Heart left ventricle (tissue), 13 donors: ENCODE measurements at regions not wholly inside any gene's neighbourhood (a gene's known extent, or its start where the extent isn't known, plus 50 kb on each side); places are given as distances from the start of the nearest gene placed in this dataset.

Experiments
- CTCF ChIP-seq, 12 donors: fragments of 200-600 bp; sonication (generic) in 4 of 12; IDR thresholded peaks; one replicate each; pipeline versions ENCODE4 v1.5.0 to v1.8.0; 2018 to 2022; ENCODE audit warnings: antibody characterized with exemption in 12 of 12, mild to moderate bottlenecking in 5 of 12
- POLR2A ChIP-seq, 2 donors: fragments of 450-650 bp; IDR thresholded peaks; one replicate each; pipeline ENCODE4 v1.6.1; 2017; ENCODE audit warnings: antibody characterized with exemption in 2 of 2, mild to moderate bottlenecking in 2 of 2, moderate library complexity in 2 of 2
- donor health status: ischemic (EF 13 %, LVEDD 7.1; RV severe dilation, severe dysfunction).
- donor health status: DM: no; HTN: yes; CAD: no.
- donor health status: DM: no; HTN: no; CAD: no.
- donor health status: ischemic (EF 25% LVEDD 6.9; RV normal size, moderate dysfunction).
- donor health status: ischemic (EF 25% LVEDD 5.7; RV mildly dilated, moderate dysfunction).
- donor health status: ischemic (EF 35%, LVEDD 5.7; RV mildly dilated, moderate dysfunction).
- donor health status: nonischemic (EF 11% LVEDD 7.7; RV severe dilation, severe dysfunction).
- donor health status: DM: yes; HTN: yes; CAD: no.
- donor health status: PGD.
- donor health status: ischemic (EF 29% LVEDD 5.4; RV normal size, mild dysfunction).
- donor health status: nonischemic (EF 23%, LVEDD 6.1; RV moderate dilation, normal function).

- no peak for TF ChIP-seq CTCF (IDR thresholded peaks at IDR 0.05)
- no peak for TF ChIP-seq POLR2A (IDR thresholded peaks at IDR 0.05)
Measured at GRCh38 chr15:95646484-95647273, 683.8 kb upstream of the NR2F2 start.
